ENCODE measurements at regions not wholly inside any gene's neighbourhood (a gene's known extent, or its start where the extent isn't known, plus 50 kb on each side); places are given as distances from the start of the nearest gene placed in this dataset.

DNA sequence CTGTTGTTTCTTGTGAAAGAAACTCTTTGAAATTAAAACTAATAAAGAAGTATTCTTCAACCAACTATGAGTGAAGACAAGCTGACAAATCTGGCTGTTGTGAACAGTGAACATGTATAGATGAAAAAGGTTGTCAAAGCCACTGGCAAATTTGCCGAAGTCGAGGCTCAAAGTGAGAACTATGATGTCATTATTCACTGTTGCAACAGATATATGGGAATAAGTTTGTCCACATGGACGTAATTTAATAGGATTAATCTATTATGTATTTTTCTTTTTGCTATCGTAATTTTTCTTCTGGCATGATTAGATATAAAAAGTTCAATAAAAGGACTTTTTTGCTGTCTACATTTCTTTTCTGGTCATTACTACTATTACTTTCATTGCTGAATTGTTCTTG, 223.2 kb upstream of the ZNF507 start:
- intact Hi-C loops (cut with micrococcal nuclease) (no loop called here), dilution Hi-C loops (cut with HindIII; ENCODE audit: low sequenced_read_pairs, unreplicated experiment) (no loop called here), in situ Hi-C loops (cut with MboI; ENCODE audit: low sequenced_read_pairs) (no loop called here)
- Histone ChIP-seq H3K4me1 (ENCODE audit: control insufficient read depth, insufficient read depth, low read length) (no peaks in the 10 kb centered on the region), H2BK5ac (ENCODE audit: low read depth, low read length, poor library complexity, severe bottlenecking) (no peak overlapping the region), H2BK20ac (ENCODE audit: low read depth, low read length) (no peak overlapping the region), H3K14ac (replicated peaks; ENCODE audit: low read depth, low read length) (no peak overlapping the region), H2AK5ac (ENCODE audit: low read depth, low read length) (no peak overlapping the region), H3K9ac (ENCODE audit: low read depth, low read length) (no peak overlapping the region), H3K23ac (ENCODE audit: low read depth, low read length) (no peak overlapping the region), H3K27me3 (ENCODE audit: control insufficient read depth, insufficient read depth, low read length) (no peaks in the 10 kb centered on the region), H3K9me1 (ENCODE audit: insufficient read depth, low read length) (no peaks in the 10 kb centered on the region), H3K4me2 (ENCODE audit: low read depth, low read length) (no peak overlapping the region), H2AK9ac (replicated peaks; ENCODE audit: low read depth, low read length, poor library complexity) (no peak overlapping the region), H4K5ac (ENCODE audit: low read depth, low read length) (no peak overlapping the region), H4K8ac (ENCODE audit: low read depth in 2 of 2, low read length in 2 of 2) (no peak overlapping the region), H3K4me3 (ENCODE audit: insufficient read depth, low read depth, low read length) (no peak overlapping the region), H2BK15ac (ENCODE audit: low read depth, low read length) (no peak overlapping the region), H4K20me1 (ENCODE audit: insufficient read depth, low read length) (no peaks in the 10 kb centered on the region), H3K9me3 (ENCODE audit: control insufficient read depth, insufficient read depth, low read length) (peaks cover 4% of the 10 kb centered on the region; the same call in 1 of the 2 replicates), H3K56ac (ENCODE audit: extremely low read depth, insufficient read depth, low read length) (no peak overlapping the region), H2AFZ (replicated peaks; ENCODE audit: low read length, poor library complexity) (no peak overlapping the region), H4K91ac (ENCODE audit: insufficient read depth, low read depth, low read length) (no peak overlapping the region), H2BK120ac (ENCODE audit: low read depth, low read length) (no peak overlapping the region), H3K27ac (ENCODE audit: insufficient read depth, low read length) (no peak overlapping the region), H3K4ac (ENCODE audit: low read depth, low read length) (no peak overlapping the region), H3K79me1 (ENCODE audit: low read depth in 1 of 2, low read length in 2 of 2) (no peaks in the 10 kb centered on the region), H3K18ac (ENCODE audit: low read depth, low read length) (no peak overlapping the region), H3K36me3 (ENCODE audit: control insufficient read depth, insufficient read depth, low read length) (no peaks in the 10 kb centered on the region)
- TF ChIP-seq MAZ (IDR thresholded peaks at IDR 0.05; ENCODE audit: borderline replicate concordance, low read depth, low read length) (no peak), RFX5 (IDR thresholded peaks at IDR 0.05; ENCODE audit: low read depth, low read length) (no peak), CHD1 (IDR thresholded peaks at IDR 0.05; ENCODE audit: low read depth, low read length) (no peak), FOS (IDR thresholded peaks at IDR 0.05; ENCODE audit: low read depth, low read length) (no peak), BHLHE40 (IDR thresholded peaks at IDR 0.05; ENCODE audit: low read depth, low read length) (no peak), RCOR1 (IDR thresholded peaks at IDR 0.05; ENCODE audit: insufficient replicate concordance, low read length) (no peak), NFE2L2 (IDR thresholded peaks at IDR 0.05; ENCODE audit: low read depth, low read length) (no peak), POLR2A (IDR thresholded peaks at IDR 0.05; ENCODE audit: low read depth, low read length) (no peak), MXI1 (IDR thresholded peaks at IDR 0.05; ENCODE audit: borderline replicate concordance, low read depth, low read length) (no peak), SMC3 (IDR thresholded peaks at IDR 0.05; ENCODE audit: low read depth, low read length) (no peak), CEBPB (IDR thresholded peaks at IDR 0.05; ENCODE audit: low read depth, low read length) (no peak)
- TF ChIP-seq, protein P1, sequence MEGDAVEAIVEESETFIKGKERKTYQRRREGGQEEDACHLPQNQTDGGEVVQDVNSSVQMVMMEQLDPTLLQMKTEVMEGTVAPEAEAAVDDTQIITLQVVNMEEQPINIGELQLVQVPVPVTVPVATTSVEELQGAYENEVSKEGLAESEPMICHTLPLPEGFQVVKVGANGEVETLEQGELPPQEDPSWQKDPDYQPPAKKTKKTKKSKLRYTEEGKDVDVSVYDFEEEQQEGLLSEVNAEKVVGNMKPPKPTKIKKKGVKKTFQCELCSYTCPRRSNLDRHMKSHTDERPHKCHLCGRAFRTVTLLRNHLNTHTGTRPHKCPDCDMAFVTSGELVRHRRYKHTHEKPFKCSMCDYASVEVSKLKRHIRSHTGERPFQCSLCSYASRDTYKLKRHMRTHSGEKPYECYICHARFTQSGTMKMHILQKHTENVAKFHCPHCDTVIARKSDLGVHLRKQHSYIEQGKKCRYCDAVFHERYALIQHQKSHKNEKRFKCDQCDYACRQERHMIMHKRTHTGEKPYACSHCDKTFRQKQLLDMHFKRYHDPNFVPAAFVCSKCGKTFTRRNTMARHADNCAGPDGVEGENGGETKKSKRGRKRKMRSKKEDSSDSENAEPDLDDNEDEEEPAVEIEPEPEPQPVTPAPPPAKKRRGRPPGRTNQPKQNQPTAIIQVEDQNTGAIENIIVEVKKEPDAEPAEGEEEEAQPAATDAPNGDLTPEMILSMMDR (conservative IDR thresholded peaks at IDR 0.05; ENCODE audit: low read depth, low read length) = no peak
- no peak for ATAC-seq (ENCODE audit: low read depth)
- DNase-seq = no peak
- POLR2A ChIA-PET (ENCODE audit: unreplicated experiment) = no interaction called here
- no TSS peak for BruUV-seq (replicated peaks)
- CTCF ChIA-PET = no interaction called here
- WGBS, 2 experiments (ENCODE audit: extremely low coverage in 2 of 2, insufficient read length in 1 of 2) = no CpG with 5 or more reads among the region's 4 CpGs

Measured in IMR-90 (cell line).